ENCODE measurements at regions not wholly inside any gene's neighbourhood (a gene's known extent, or its start where the extent isn't known, plus 50 kb on each side); places are given as distances from the start of the nearest gene placed in this dataset.
"Not testable (repeated sequence)": the region's sequence is repeated elsewhere in the genome, so short reads cannot be mapped to it uniquely, and the experiment has no call there.

DNA sequence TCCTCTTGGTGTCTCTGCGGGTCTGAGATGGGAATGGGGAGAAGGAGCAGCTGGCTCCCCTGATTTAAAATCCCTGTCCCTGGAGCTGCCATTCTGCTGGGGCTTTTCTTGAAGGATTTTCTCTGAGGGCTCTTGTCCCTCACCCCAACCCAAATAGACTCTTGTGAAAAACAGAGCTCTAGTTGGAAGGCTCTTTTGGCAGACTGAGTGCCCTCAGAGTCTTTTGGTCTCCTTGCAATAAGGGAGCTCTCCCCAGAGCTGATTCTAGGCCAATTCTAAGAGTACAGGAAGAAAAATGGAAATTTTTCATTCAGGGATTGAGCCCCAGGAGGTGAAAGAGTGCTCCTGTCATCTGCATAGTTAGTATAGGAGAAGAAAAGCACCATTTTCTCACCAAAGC lies 238.3 kb downstream of the COG6 start:
- DNase-seq (ENCODE audit: low read depth in 3 of 3), result no peak

- DNase-seq (ENCODE audit: low read depth in 3 of 3), result no peak
Measured at GRCh38 chr13:39894586-39894985, 239.1 kb downstream of the COG6 start.

DNA sequence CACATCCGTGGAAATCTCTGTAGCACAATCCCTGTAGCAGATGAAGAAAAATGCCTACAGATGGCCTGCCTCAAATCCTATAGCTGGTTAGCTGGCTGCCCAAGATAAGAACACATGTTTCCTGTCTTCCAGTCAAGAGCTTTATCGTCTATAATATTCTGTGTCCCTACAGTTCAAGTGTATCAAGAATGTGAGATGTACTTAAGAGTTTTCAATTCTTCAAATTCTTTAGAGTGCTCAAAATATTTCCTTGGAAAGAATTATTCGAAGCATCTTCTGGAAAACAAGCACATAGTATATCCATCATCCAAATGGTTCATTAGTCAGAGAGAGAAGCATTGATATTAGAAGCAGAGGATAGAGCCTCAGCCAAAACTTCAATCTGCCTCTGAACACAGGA lies 239.8 kb downstream of the COG6 start:
- DNase-seq (ENCODE audit: low read depth in 3 of 3), result no peak

GRCh38 chr13:39897636-39898035 lies 242.2 kb downstream of the COG6 start:
- DNase-seq (ENCODE audit: low read depth in 3 of 3), result no peak

DNA sequence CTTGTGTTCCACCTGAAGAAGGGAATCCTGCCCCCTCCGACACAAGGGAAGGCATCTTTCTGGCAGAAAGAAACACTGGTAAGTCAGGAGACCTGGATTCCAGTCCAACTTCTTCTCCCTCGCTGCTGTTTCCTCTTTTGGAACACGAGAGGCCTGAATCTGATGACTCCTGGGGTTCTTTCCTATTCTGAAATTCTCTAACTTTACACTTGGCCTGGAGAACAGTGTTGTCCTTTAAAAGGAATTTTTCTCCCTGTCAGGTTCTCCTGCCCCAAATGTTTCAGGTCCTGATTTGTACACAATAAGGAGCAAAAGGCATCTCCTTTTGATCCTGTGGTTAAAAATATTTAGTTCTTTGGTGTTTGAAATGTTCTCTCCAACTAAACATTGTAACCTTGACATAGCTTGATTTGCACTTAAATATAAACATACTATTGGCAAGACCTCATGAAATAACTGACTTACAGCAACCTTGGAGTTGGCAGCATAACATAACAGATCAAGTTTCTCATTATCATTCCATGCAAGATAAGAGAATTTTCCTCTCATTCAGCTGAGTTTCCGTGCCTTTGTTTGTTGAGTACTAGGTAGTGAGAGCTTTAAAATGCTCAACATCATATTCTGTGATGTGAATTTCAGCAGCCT lies 244.8 kb downstream of the COG6 start:
- DNase-seq (ENCODE audit: low read depth in 3 of 3), result no peak

DNA sequence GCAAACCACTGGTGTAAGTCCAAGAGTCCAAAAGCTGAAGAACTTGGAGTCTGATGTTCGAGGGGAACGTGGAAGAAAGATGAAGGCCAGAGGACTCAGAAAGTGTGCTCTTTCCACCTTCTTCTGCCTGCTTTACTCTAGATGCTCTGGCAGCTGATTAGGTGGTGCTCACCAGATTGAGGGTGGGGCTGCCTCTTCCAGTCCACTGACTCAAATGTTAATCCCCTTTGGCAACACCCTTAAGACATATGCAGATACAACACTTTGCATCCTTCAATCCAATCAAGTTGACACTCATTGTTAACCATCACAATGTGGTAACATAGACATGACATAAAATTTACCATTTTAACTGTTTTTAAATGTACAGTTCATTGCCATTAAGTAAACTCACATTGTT lies 249.5 kb downstream of the COG6 start:
- DNase-seq (ENCODE audit: low read depth in 3 of 3), result no peak

DNA sequence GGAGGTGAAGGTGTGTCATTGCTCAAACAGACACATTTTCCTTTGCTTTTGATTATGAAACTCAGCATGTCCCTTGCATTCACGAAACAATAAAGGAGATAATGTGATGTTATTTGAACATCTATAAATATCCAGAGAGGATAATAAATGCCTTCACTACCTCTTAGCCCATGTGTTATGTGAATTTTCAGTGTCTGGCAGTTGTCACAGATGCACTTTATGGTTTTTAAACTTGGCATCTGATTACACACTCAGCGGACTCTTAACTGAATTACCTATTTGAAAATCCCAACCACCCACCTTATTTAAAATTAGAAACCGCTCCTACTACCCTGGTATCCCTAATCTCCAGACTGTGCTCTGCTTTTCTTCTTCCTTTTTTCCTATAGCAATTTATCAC lies 254.2 kb downstream of the COG6 start:
- DNase-seq (ENCODE audit: low read depth in 3 of 3), result no peak

- DNase-seq (ENCODE audit: low read depth in 3 of 3), result no peak
Measured at GRCh38 chr13:39910041-39910440, 254.6 kb downstream of the COG6 start.

DNA sequence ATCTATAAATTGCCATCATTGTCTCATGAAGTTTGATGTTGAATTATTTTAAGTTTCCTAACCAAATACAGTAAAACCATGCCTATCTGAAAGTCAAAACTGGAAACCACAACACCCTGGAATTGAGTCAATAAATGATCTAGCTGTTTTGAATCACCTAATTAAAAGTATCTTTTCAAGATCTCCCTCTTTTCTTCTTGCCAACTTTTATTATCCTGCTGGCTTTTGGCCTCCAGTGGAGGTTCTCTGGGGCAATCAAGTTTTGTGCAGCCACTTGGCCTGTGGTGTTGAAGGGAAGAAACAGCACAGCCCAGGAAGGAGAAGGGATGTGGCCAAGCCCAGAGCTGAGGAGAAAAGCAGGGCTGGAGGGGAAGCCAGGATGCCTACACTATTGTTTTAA lies 255.4 kb downstream of the COG6 start:
- no peak for DNase-seq (ENCODE audit: low read depth in 3 of 3)

DNA sequence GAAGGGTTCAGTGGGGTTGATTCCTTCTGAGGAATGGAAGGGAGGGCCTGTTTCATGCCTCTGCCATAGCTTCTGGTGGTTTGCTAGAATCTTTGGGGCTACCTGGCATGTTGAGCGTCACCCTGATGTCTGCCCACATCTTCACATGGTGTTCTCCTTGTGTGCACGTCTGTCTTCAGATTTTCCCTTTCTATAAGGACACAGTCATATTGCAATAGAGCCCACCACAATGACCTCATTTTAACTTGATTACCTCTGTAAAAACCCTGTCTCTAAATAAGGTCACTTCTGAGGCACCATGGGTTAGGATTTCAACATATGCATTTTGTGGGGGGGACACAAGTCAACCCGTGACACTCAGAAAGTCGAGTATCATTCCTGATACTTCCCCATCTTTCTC lies 257.9 kb downstream of the COG6 start:
- no peak for DNase-seq (ENCODE audit: low read depth in 3 of 3)

GRCh38 chr13:39913928-39914327 lies 258.5 kb downstream of the COG6 start:
- DNase-seq (ENCODE audit: low read depth in 3 of 3), result no peak

GRCh38 chr13:39915418-39915817 lies 260.0 kb downstream of the COG6 start:
- no peak for DNase-seq (ENCODE audit: low read depth in 3 of 3)

GRCh38 chr13:39916330-39916729 lies 260.9 kb downstream of the COG6 start:
- DNase-seq (ENCODE audit: low read depth in 3 of 3), result no peak

- DNase-seq (ENCODE audit: low read depth in 3 of 3), result no peak
Measured at GRCh38 chr13:39918620-39919236, 263.3 kb downstream of the COG6 start.

DNA sequence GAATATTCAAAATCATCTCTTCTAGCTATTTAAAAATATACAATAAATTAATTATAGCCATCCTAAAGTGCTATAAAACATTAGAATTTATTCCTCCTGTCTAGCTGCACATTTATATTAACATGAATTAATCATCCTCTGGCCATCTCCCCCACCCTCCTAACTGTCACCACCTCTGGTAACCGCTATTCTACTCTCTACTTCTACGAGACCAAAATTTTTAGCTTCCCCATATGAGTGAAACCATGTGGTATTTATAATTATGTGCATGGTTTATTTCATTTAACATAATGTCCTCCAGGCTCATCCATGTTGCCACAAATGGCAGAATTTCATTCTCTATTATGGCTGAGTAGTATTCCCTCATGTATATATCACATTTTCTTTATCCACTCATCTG lies 265.2 kb downstream of the COG6 start:
- DNase-seq (ENCODE audit: low read depth in 3 of 3), result no peak

DNA sequence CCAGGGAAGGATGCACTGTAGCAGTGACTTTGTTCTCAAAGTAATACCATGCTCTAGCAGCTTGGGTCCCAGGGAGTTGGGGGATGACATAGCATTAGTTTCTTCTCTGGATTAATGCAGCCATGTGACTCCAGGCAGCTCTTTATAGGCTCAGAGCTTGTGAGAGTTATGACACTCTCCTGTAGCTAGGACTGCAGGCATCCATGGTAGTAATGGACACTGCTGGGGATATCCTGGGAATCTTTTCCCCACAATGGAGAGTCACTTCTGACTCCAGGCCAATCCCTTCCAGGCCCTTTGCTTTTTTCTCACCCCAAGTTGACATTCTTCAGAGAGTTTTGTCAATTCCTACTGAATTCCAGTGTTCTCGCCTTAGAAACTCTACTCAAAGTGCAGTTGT lies 270.9 kb downstream of the COG6 start:
- no peak for DNase-seq (ENCODE audit: low read depth in 3 of 3)

- DNase-seq (ENCODE audit: low read depth in 3 of 3), result no peak
Measured at GRCh38 chr13:39928261-39928660, 272.8 kb downstream of the COG6 start.

DNA sequence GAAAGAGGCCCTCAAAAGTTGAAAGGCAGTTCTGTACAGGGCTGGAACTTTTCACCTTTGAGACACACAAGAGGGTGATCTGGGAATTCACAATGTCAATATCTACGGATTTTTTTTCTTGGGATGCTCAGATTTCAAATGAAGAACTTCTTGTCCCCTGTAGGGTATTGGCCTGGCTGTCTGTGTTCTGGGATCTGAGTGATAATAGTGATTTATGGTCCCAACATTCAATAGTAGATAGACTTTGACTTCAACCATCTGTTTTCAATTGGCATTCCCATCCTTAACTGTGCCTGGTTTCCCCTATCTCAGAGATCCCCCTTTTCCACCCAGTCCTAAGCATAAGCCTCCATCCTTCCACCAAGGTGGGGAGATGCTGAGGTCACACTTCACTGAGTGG lies 274.1 kb downstream of the COG6 start:
- no peak for DNase-seq (ENCODE audit: low read depth in 3 of 3)

DNA sequence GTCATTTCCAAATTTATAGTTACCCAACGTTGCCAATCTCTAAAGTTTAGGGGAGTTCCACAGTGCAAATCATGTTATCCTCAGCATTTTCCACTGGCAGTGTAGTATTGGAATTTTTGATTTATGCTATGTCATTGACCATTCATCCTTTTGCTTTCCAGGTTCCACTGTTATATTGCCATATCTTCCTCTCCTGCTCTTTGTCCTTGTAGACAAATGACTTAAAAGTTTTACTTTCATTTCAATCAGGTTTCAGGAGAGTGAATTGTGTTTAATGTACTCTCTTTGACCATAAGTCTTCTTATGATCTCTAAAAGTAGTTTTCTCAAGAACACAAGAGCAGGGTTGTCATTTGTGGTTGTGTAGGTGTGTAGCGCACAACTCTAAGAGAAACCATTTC lies 274.6 kb downstream of the COG6 start:
- DNase-seq (ENCODE audit: low read depth in 3 of 3), result no peak

- DNase-seq (ENCODE audit: low read depth in 3 of 3), result no peak
Measured at GRCh38 chr13:39930544-39931444, 275.3 kb downstream of the COG6 start.

DNA sequence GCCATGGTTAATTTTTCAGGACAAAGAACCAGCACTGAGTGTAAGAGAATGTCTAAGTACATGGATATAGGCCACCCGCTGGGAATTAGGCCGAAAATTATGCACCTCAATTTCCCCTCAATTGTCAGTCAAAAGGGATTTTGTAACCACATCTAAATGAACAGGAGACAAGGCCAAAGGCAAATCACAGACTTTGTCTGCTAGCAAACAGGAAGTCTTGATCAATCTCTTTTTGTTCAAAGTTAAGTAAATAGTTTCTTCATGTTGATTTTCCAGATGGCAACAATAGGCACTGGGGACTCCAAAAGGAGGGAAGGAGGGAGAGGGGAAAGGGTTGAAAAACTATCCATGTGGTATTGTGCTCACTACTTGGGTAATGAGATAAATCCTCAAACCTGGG lies 276.0 kb downstream of the COG6 start:
- no peak for DNase-seq (ENCODE audit: low read depth in 3 of 3)

GRCh38 chr13:39932514-39932913 lies 277.1 kb downstream of the COG6 start:
- DNase-seq (ENCODE audit: low read depth in 3 of 3), result not testable (repeated sequence)

GRCh38 chr13:39935155-39935554 lies 279.7 kb downstream of the COG6 start:
- DNase-seq (ENCODE audit: low read depth in 3 of 3), result no peak
